ENCODE measurements at regions not wholly inside any gene's neighbourhood (a gene's known extent, or its start where the extent isn't known, plus 50 kb on each side); places are given as distances from the start of the nearest gene placed in this dataset.
"Not testable (repeated sequence)": the region's sequence is repeated elsewhere in the genome, so short reads cannot be mapped to it uniquely, and the experiment has no call there.

- Histone ChIP-seq H4K20me1 (ENCODE audit: insufficient read depth, low read length) (no peaks in the 10 kb centered on the region), H3K9ac (ENCODE audit: low read length) (no peak overlapping the region), H3K27me3 (ENCODE audit: insufficient read depth, low read length) (no peaks in the 10 kb centered on the region), H3K4me3 (ENCODE audit: insufficient read depth, low read depth, low read length) (no peak overlapping the region), H3K9me3 (ENCODE audit: insufficient read depth, low read depth, low read length) (no peaks in the 10 kb centered on the region), H3K36me3 (ENCODE audit: insufficient read depth, low read length) (no peaks in the 10 kb centered on the region), H2AFZ (ENCODE audit: low read depth, low read length) (no peak overlapping the region), H3K27ac (ENCODE audit: low read depth, low read length) (no peak overlapping the region), H3K4me2 (ENCODE audit: low read length) (no peak overlapping the region), H3K79me2 (ENCODE audit: insufficient read depth, low read length) (no peaks in the 10 kb centered on the region), H3K4me1 (ENCODE audit: insufficient read depth, low read length) (no peaks in the 10 kb centered on the region)
- H3K4me3 Mint-ChIP-seq (ENCODE audit: unreplicated experiment): no peak overlapping the region
- no peaks in the 10 kb centered on the region for H3K9me3 Mint-ChIP-seq (ENCODE audit: unreplicated experiment)
- FAIRE-seq (no peak), DNase-seq (ENCODE audit: low read depth) (no peak)
- peaks cover 4% of the 10 kb centered on the region for H3K4me1 Mint-ChIP-seq (ENCODE audit: low read depth, unreplicated experiment)
- no peaks in the 10 kb centered on the region for H3K36me3 Mint-ChIP-seq (ENCODE audit: low read depth, unreplicated experiment)
- no peak for TF ChIP-seq CTCF (IDR thresholded peaks at IDR 0.05; ENCODE audit: insufficient read depth, low read depth, low read length)
- TF ChIP-seq EZH2 (IDR thresholded peaks at IDR 0.05; ENCODE audit: insufficient read depth, low read length): no peak
- peak overlapping the region; percentile 24 for H3K27ac Mint-ChIP-seq (ENCODE audit: unreplicated experiment)
- no peaks in the 10 kb centered on the region for H3K27me3 Mint-ChIP-seq (ENCODE audit: low read depth, unreplicated experiment)
Observed at GRCh38 chr6:27800731-27801373, 111.3 kb downstream of the OR2B2 start.

- Histone ChIP-seq H3K4me2 (ENCODE audit: low read length) (no peak overlapping the region), H4K20me1 (ENCODE audit: insufficient read depth, low read length) (no peaks in the 10 kb centered on the region), H3K4me1 (ENCODE audit: insufficient read depth, low read length) (peaks cover 3% of the 10 kb centered on the region), H3K27ac (ENCODE audit: low read depth, low read length) (no peak overlapping the region), H3K27me3 (ENCODE audit: insufficient read depth, low read length) (no peaks in the 10 kb centered on the region), H2AFZ (ENCODE audit: low read depth, low read length) (no peak overlapping the region), H3K9me3 (ENCODE audit: insufficient read depth, low read depth, low read length) (no peaks in the 10 kb centered on the region), H3K36me3 (ENCODE audit: insufficient read depth, low read length) (no peaks in the 10 kb centered on the region), H3K4me3 (ENCODE audit: insufficient read depth, low read depth, low read length) (no peak overlapping the region), H3K9ac (ENCODE audit: low read length) (no peak overlapping the region), H3K79me2 (ENCODE audit: insufficient read depth, low read length) (no peaks in the 10 kb centered on the region)
- Mint-ChIP-seq H3K27me3 (ENCODE audit: low read depth, unreplicated experiment) (no peaks in the 10 kb centered on the region), H3K9me3 (ENCODE audit: unreplicated experiment) (no peaks in the 10 kb centered on the region), H3K4me3 (ENCODE audit: unreplicated experiment) (no peak overlapping the region), H3K36me3 (ENCODE audit: low read depth, unreplicated experiment) (no peaks in the 10 kb centered on the region), H3K4me1 (ENCODE audit: low read depth, unreplicated experiment) (peaks cover 7% of the 10 kb centered on the region), H3K27ac (ENCODE audit: unreplicated experiment) (no peak overlapping the region)
- TF ChIP-seq CTCF (IDR thresholded peaks at IDR 0.05; ENCODE audit: insufficient read depth, low read depth, low read length) (no peak), EZH2 (IDR thresholded peaks at IDR 0.05; ENCODE audit: insufficient read depth, low read length) (no peak)
- FAIRE-seq (no peak), DNase-seq (ENCODE audit: low read depth) (no peak)
Observed at GRCh38 chr6:27797960-27798359, 114.2 kb downstream of the OR2B2 start.

- not testable (repeated sequence) for H3K4me2 ChIP-seq (ENCODE audit: low read length); H3K27ac Mint-ChIP-seq (ENCODE audit: unreplicated experiment); H3K27me3 Mint-ChIP-seq (ENCODE audit: low read depth, unreplicated experiment); H3K27me3 ChIP-seq (ENCODE audit: insufficient read depth, low read length); FAIRE-seq; DNase-seq (ENCODE audit: low read depth); H3K79me2 ChIP-seq (ENCODE audit: insufficient read depth, low read length); H3K4me1 ChIP-seq (ENCODE audit: insufficient read depth, low read length); H3K27ac ChIP-seq (ENCODE audit: low read depth, low read length); H3K36me3 Mint-ChIP-seq (ENCODE audit: low read depth, unreplicated experiment); H3K9ac ChIP-seq (ENCODE audit: low read length); H4K20me1 ChIP-seq (ENCODE audit: insufficient read depth, low read length); H3K36me3 ChIP-seq (ENCODE audit: insufficient read depth, low read length); H3K9me3 Mint-ChIP-seq (ENCODE audit: unreplicated experiment); H3K4me3 Mint-ChIP-seq (ENCODE audit: unreplicated experiment); H2AFZ ChIP-seq (ENCODE audit: low read depth, low read length); H3K9me3 ChIP-seq (ENCODE audit: insufficient read depth, low read depth, low read length); H3K4me3 ChIP-seq (ENCODE audit: insufficient read depth, low read depth, low read length); H3K4me1 Mint-ChIP-seq (ENCODE audit: low read depth, unreplicated experiment)
Observed at GRCh38 chr6:27796736-27797481, 115.3 kb downstream of the OR2B2 start.

Data from astrocyte (in vitro differentiated cells and primary cell).